GM21423 (cell line): ENCODE measurements at regions not wholly inside any gene's neighbourhood (a gene's known extent, or its start where the extent isn't known, plus 50 kb on each side); places are given as distances from the start of the nearest gene placed in this dataset.

Experiments
- ATAC-seq: cut with Tn5 transposase; IDR thresholded peaks from one replicate; pipeline ENCODE4 v1.9.1; 2021; ENCODE audit warnings: mild to moderate bottlenecking, moderate library complexity; ENCODE audit not compliant: unreplicated experiment

GRCh38 chr22:49608660-49609059 lies 219.0 kb downstream of the BRD1 start:
- ATAC-seq, result no peak

GRCh38 chr22:49608228-49608627 lies 219.4 kb downstream of the BRD1 start:
- no peak for ATAC-seq

- no peak for ATAC-seq
These were observed 219.9 kb downstream of the BRD1 start for GRCh38 chr22:49607821-49608220.

GRCh38 chr22:49606562-49607290 lies 220.9 kb downstream of the BRD1 start:
- no peak for ATAC-seq

- ATAC-seq, result no peak
These were observed 222.9 kb downstream of the BRD1 start for GRCh38 chr22:49604732-49605302.

- ATAC-seq, result no peak
These were observed 224.7 kb downstream of the BRD1 start for GRCh38 chr22:49603016-49603415.

GRCh38 chr22:49602481-49602880 lies 225.2 kb downstream of the BRD1 start:
- ATAC-seq, result no peak

GRCh38 chr22:49601614-49602321 lies 225.9 kb downstream of the BRD1 start:
- no peak for ATAC-seq

GRCh38 chr22:49600891-49601431 lies 226.7 kb downstream of the BRD1 start:
- ATAC-seq, result no peak

- no peak for ATAC-seq
These were observed 227.2 kb downstream of the BRD1 start for GRCh38 chr22:49600468-49600867.

- ATAC-seq, result no peak
These were observed 227.8 kb downstream of the BRD1 start for GRCh38 chr22:49599691-49600455.

- ATAC-seq, result no peak
These were observed 228.6 kb downstream of the BRD1 start for GRCh38 chr22:49599039-49599438.

GRCh38 chr22:49598338-49598737 lies 229.3 kb downstream of the BRD1 start:
- ATAC-seq, result no peak

GRCh38 chr22:49597428-49598039 lies 230.1 kb downstream of the BRD1 start:
- ATAC-seq, result no peak

- no peak for ATAC-seq
These were observed 232.1 kb downstream of the BRD1 start for GRCh38 chr22:49595465-49596078.

GRCh38 chr22:49594078-49594477 lies 233.6 kb downstream of the BRD1 start:
- ATAC-seq, result no peak

GRCh38 chr22:49593509-49593908 lies 234.2 kb downstream of the BRD1 start:
- no peak for ATAC-seq

- no peak for ATAC-seq
These were observed 234.7 kb downstream of the BRD1 start for GRCh38 chr22:49592780-49593501.

GRCh38 chr22:49590851-49591445 lies 236.7 kb downstream of the BRD1 start:
- ATAC-seq, result no peak
